Left lobe of liver (tissue), 2 donors: ENCODE measurements at regions not wholly inside any gene's neighbourhood (a gene's known extent, or its start where the extent isn't known, plus 50 kb on each side); places are given as distances from the start of the nearest gene placed in this dataset.

Source experiments
- ATAC-seq: fragments of 200-7000 bp; cut with Tn5 transposase; one replicate; pipeline ENCODE4 v1.9.1; 2020; ENCODE audit warnings: mild to moderate bottlenecking, moderate library complexity
- DNase-seq: peaks from one replicate; pipeline ENCODE4 v3.0.0-alpha.2; 2020; ENCODE audit warnings: low spot score
- donor health status: DM: no; HTN: no; CAD: no; lungs with moderate emphysema.
- donor health status: DM: no; HTN: yes; CAD: no.

GRCh38 chr14:98269533-98269932, 1002.5 kb downstream of the BCL11B start:
- DNase-seq = no peak
- no peak for ATAC-seq

- DNase-seq (no peak), ATAC-seq (no peak)
These were observed 1001.8 kb downstream of the BCL11B start for GRCh38 chr14:98270201-98270600.

GRCh38 chr14:98274596-98274995, 997.4 kb downstream of the BCL11B start:
- ATAC-seq = no peak
- no peak for DNase-seq

- no peak for ATAC-seq
- DNase-seq = no peak
These were observed 993.2 kb downstream of the BCL11B start for GRCh38 chr14:98278800-98279199.

GRCh38 chr14:98280436-98280835, 991.6 kb downstream of the BCL11B start:
- ATAC-seq = no peak
- DNase-seq = no peak

- no peak for ATAC-seq
- no peak for DNase-seq
These were observed 983.2 kb downstream of the BCL11B start for GRCh38 chr14:98288825-98289224.

- no peak for ATAC-seq
- no peak for DNase-seq
These were observed 981.4 kb downstream of the BCL11B start for GRCh38 chr14:98290596-98290995.

GRCh38 chr14:98292191-98292590, 979.8 kb downstream of the BCL11B start:
- DNase-seq = no peak
- no peak for ATAC-seq

GRCh38 chr14:98293576-98293975, 978.4 kb downstream of the BCL11B start:
- no peak for ATAC-seq
- DNase-seq = no peak

GRCh38 chr14:98296895-98297294, 975.1 kb downstream of the BCL11B start:
- ATAC-seq (no peak), DNase-seq (no peak)

- ATAC-seq = no peak
- DNase-seq = no peak
These were observed 974.4 kb downstream of the BCL11B start for GRCh38 chr14:98297567-98297966.

GRCh38 chr14:98298481-98299244, 973.3 kb downstream of the BCL11B start:
- no peak for DNase-seq
- no peak for ATAC-seq

GRCh38 chr14:98301681-98302080, 970.3 kb downstream of the BCL11B start:
- no peak for DNase-seq
- no peak for ATAC-seq

- DNase-seq (no peak), ATAC-seq (no peak)
These were observed 967.4 kb downstream of the BCL11B start for GRCh38 chr14:98304574-98304973.

- DNase-seq (no peak), ATAC-seq (no peak)
These were observed 962.4 kb downstream of the BCL11B start for GRCh38 chr14:98309591-98309990.

- DNase-seq = no peak
- ATAC-seq = no peak
These were observed 960.0 kb downstream of the BCL11B start for GRCh38 chr14:98312006-98312405.

- ATAC-seq (no peak), DNase-seq (no peak)
These were observed 950.2 kb downstream of the BCL11B start for GRCh38 chr14:98321841-98322240.

GRCh38 chr14:98323836-98324235, 948.2 kb downstream of the BCL11B start:
- no peak for ATAC-seq
- no peak for DNase-seq

GRCh38 chr14:98325761-98326160, 946.2 kb downstream of the BCL11B start:
- ATAC-seq = no peak

GRCh38 chr14:98328496-98328895, 943.5 kb downstream of the BCL11B start:
- no peak for ATAC-seq
- DNase-seq = no peak

More at GRCh38 chr14:98325761-98326160, 946.2 kb downstream of the BCL11B start:
- no peak for DNase-seq

- ATAC-seq = no peak
These were observed 937.8 kb downstream of the BCL11B start for GRCh38 chr14:98334186-98334585.

GRCh38 chr14:98341211-98341610, 930.8 kb downstream of the BCL11B start:
- DNase-seq = no peak
- ATAC-seq = no peak

More at GRCh38 chr14:98334186-98334585, 937.8 kb downstream of the BCL11B start:
- DNase-seq = no peak

GRCh38 chr14:98345161-98345560, 926.8 kb downstream of the BCL11B start:
- ATAC-seq = no peak
- DNase-seq = no peak
